WTC11 (cell line): ENCODE measurements at regions not wholly inside any gene's neighbourhood (a gene's known extent, or its start where the extent isn't known, plus 50 kb on each side); places are given as distances from the start of the nearest gene placed in this dataset.

Source experiments
- CTCF ChIP-seq: fragments of 200-600 bp; IDR thresholded peaks from 2 replicates; pipeline ENCODE4 v1.8.0; 2022; ENCODE audit warnings: antibody characterized with exemption
- ZNF232 ChIP-seq: sonication (generic); formaldehyde crosslinking; IDR thresholded peaks from 2 replicates; pipeline ENCODE4 v1.8.0; 2022; ENCODE audit warnings: mild to moderate bottlenecking, missing genetic modification reagents

DNA sequence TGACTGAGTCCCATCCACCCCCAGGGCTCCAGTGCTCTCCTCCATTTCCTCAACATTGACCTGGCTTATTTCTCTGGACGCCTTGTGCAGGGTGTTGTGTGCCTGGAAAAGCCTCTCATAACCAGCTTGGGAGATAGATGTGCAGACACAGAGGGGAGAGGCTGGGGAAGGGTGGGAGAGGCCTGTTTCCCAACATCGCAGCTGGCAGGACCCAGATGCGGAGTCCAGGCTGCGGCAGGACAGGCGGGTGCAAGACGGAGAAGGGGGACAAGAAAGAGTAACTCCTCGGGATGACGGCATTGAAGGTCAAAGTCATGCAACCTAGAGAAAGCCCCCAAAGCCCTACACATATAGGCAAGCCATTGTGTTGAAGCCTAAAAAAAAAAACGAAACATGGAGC lies 54.1 kb upstream of the ANTXRL start:
- TF ChIP-seq CTCF, result no peak
- TF ChIP-seq ZNF232 (CRISPR knock-in tag), result no peak
